ENCODE measurements at regions not wholly inside any gene's neighbourhood (a gene's known extent, or its start where the extent isn't known, plus 50 kb on each side); places are given as distances from the start of the nearest gene placed in this dataset.
A peak's percentile ranks its signal among the peaks of the same experiment; 100 is the strongest.
"Not testable (repeated sequence)": the region's sequence is repeated elsewhere in the genome, so short reads cannot be mapped to it uniquely, and the experiment has no call there.

DNA sequence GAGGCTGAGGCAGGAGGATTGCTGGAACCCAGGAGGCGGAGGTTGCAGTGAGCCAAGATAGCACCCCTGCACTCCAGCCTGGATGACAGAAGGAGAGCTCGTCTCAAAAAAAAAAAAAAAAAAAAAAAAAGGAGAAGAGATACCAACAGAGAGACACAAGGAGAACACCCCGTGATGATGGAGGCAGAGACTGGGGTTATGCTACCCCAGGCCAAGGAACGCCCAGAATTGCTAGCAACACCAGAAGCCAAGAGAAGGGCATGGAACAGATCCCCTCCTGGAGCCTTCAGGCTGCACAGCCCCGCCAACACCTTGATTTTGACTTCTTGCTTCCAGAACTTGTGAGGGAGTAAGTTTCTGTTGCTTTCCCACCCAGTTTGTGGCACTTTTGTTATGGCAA is 148.0 kb upstream of the FOXN3 start:
- no peak for DNase-seq

DNA sequence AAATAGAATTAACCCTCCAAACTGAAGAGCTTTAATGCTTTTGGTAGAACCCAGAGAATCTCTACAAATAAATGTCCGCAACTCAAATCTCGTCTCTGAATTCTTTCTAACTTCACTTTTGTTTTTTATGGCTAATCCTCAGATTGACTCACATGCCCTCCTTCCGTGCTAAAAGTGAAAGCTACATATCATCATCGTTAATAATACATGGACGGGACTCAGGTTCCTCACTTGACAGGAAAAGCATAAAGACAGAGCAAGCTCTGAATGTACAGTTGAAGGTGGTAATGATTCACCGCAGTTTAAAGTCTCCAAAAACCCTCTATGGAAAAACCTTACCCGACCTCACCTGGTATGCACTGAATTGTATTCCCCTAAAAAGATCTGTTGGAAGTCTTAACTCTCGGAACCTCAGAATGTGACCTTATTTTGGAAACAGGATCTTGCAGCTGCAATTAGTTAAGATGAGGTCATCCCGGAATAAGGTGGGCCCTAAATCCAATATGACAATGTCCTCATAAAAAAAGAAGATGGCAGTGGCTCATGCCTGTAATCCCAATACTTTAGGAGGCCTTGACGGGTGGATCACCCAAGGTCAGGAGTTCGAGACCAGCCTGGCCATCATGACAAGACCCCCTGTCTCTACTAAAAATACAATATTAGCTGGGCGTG is 147.4 kb upstream of the FOXN3 start:
- DNase-seq, result no peak

DNA sequence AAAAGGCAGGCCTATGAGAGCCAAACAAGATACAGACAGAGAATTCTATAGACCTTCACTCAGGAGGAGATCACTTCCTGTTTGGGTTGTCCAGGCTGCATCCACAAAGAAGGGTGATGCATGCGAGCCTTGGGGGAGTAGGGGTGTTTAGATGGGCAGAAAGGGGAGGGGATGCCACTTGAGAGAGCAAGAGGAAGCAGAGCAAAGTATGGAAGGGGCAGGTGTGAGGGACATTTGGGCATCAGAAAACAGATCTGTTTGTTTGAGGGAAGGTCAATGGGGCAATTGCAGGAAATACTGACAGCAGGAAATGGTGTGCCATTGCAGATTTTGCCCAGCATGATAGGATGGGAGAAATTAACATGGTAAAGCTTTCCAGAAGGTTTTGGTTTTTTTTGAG is 146.4 kb upstream of the FOXN3 start:
- no peak for DNase-seq

DNA sequence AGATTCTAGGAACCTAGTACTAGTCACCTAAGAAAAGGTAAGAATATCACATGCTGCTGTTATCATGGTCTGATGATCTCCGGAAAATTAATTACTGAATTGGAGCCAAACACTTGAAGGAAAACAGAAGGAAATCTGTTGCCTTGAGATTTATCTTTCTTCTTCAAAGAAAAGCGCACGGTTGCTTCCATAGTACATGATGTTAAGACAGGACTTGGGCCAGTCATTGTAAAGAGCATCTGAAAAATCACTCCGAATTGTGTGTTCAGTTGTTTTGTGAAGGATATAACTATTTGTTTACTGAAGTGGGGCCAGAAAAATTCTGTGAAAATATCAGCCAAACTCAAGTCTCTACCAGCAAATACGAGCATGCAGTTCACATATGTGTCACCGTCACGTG is 134.9 kb upstream of the FOXN3 start:
- DNase-seq, result no peak

DNA sequence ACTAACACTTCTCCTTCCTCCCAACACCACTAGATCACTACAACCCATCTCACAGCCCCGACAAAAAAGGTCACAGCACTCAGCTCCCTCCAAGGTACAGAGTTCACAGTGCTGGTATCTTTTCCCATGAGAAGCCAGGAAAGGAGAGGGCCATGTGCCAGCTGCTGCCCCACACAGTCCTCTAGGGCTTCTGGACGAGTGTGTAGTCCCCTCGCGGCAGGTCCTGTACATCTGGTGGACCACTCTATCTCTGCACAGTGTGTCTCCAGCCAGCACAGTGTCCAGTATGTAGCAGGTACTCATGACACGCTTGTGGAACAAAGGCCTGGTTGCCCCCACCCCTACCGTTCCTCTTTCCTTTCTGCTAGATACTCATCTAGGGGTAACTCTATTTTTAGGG is 134.4 kb upstream of the FOXN3 start:
- no peak for DNase-seq

DNA sequence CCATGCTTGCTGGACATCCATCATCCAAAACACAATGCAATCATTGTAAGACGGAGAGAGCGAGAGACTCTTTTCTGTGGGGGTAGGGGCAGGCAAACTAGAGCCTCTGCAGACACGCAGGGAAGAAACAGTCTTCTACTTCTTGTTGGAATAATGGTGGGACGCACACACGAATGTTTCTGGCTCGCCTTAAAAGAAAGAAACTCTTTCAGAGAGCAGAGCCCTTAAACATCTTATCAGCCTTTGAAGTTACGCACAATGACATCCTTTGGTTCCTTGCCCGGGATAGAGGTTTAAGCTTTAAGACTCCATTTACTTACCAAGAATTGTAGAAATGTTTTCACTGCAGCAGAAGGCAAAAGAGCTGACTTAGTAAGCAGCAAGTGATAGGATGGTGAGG is 133.8 kb upstream of the FOXN3 start:
- DNase-seq, result no peak

DNA sequence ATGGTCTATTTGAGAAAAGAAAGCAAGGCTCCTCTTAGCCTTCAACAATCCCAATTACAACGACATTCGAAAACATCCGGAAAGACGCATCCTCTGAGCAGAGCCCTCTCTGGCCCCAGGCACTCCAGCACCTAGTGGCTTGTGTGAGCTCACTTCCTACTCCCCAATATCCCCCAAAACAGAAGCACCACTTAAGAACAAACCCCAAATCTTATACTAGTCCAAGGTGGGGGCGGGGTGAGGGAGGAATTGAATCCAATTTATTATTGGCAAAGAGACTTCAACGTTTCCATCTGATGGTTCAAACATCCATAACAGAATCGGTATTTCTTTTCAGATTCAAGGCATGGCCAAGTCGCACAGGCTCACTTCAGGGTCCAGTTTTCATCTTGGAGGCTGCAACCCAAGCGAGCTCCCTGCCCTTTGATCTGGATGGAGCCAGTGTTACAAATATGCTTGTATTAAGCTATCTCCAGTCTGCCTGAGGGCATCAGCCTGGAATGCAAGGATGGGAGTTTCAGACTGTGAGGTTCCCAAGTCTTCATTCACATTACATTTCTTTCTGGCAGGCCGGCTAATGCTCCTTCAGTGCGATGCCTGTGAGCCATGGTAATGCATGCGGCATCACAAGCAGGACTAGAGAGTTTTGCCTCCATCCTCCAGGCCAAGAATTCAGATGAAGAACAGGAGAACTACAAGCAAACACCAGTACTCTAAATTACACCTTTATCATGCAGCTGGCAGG is 132.5 kb upstream of the FOXN3 start:
- DNase-seq, result no peak

DNA sequence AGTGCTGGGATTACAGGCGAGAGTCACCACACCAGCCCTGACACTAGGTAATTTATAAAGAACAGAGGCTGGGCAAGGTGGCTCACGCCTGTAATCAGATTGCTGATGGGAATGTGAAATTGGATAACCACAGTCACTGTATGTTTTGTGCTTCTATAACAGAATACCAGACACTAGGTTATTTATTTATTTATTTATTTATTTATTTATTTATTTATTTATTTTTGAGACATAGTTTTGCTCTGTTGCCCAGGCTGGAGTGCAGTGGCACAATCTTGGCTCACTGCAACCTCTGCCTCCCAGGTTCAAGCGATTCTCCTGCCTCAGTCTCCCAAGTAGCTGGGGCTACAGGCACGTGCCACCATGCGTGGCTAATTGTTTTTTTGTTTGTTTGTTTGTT is 130.0 kb upstream of the FOXN3 start:
- DNase-seq, result not testable (repeated sequence)

DNA sequence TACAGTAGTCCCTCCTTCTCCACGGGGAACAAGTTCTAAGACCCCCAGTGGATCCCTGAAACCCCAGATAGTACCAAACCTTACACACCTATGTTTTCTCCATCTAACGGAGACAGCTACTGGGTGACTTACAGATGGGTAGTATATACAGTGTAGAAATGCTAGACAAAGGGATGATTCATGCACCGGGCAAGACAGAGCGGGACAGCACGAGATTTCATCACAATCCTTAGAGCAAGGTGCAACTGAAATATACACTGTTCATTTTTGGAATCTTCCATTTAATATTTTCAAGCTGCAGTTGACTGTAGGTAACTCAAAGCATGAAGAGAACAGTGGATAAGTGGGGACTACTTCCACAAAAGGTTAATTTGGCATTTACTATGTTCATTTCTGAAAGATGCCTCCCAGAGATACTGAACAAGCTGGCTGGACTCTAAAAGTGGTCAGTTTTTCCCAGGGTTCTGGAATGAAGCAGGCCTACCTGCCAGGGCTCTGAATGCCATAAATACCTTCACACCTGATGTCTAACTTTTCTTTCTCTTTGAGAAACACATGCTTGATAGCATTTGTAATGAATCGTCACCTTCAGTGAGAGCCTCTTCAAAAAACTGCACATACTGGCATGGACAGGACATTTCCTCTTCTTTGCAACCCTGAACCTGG is 127.7 kb upstream of the FOXN3 start:
- no peak for DNase-seq

DNA sequence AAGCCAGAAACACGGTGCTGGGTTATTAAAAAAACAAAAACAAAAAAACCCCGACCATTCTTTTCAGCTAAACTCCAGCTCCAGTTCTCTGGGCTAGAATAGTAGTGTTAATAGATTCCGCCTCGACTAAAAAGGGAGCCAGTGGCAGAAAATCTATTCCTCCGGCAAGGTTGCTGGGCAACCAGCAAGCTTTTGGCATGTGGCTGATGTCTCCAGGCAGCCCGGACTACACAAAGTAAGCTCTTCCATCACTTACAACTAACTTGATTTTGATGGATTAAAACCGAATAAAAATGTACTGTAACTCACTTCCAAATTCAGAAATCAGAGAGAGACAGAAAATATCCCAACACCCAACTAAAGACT is 126.4 kb upstream of the FOXN3 start:
- DNase-seq, result peak in 1 of 2 experiments; percentile 30

DNA sequence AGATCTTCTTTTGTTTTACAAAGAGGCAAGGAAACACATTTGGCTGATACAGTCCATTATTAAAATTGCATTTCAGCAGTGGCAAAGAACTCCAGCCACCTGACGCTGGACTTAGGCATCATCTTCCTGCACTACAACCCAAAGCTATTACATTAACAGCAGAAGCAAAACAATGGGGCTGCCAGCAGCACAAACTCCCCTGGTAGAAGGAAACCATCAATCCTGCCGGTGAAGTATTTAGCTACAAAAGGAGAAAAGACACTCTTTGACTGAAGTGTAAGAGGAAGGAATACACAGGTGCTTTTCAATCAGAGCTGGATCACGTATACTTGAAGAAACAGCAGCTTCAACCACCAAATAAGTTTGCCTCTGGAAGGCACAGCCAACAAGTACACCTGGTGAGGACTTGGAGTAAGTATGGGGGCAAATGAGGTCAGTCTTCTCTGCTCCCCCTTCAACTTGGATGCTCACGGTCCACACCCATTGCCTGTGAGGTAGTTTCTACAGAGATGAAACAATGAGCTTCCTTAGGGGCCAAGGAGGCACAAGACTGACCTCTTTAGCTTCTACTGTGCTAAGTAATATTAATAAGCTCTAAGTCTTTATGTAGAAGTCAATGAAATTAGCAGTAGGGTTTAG is 125.9 kb upstream of the FOXN3 start:
- no peak for DNase-seq

DNA sequence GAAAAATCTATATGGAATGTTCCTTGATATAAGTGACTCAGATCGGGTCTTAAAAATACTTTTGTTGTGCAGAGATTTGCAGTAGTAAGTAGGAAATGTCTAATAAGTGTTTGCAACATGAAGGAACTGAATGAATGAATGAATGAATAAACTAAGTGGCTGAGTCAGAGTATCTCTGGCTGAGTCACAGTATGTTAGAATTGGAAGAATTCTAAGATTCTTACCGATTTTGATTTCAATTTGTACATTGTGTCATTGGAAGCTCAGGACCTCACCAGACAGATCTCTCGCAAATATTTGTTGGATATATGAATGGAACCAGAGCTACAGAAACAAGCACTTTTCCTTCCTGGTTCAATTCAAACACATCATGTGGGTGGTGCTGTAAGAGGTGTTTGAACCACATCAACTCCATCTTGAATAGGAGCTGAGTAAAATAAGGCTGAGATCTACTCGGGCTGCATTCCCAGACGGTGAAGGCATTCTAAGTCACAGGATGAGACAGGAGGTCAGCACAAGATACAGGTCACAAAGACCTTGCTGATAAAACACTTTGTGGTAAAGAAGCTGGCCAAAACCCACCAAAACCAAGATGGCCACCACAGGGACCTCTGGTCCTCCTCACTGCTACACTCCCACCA is 123.9 kb upstream of the FOXN3 start:
- DNase-seq, result no peak

DNA sequence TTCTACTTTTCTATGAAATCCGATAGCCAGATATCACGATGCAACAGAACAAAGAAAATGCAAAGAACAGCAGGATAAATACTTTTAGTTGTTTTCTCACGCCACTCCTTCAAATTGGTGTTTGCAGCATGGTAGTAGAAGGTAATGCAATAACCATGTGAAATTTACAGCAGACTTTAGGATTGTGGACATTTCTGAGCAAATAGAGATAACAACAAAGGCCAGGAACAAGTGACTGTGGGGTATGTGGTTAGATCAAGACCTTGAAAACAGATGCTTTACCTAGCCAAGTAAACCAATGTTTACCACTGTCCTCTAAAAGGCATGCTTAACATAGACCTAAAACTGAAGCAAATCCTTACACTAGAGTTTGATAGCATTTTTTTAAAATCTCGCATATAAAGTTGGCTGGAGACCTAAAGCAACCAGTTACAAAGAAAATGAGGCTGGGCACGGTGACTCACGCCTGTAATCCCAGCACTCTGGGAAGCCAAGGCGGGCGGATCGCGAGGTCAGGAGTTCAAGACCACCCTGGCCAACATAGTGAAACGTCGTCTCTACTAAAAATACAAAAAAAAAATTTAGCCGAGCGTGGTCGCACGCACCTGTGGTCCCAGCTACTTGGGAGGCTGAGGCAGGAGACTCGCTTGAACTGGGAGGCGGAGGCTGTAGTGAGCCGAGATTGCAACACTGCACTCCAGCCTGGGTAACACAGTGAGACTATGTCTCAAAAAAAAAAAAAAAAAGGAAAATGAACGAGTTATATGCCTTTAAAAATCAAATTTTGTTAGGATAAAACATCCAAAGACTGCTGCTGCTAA is 123.2 kb upstream of the FOXN3 start:
- DNase-seq, result no peak

DNA sequence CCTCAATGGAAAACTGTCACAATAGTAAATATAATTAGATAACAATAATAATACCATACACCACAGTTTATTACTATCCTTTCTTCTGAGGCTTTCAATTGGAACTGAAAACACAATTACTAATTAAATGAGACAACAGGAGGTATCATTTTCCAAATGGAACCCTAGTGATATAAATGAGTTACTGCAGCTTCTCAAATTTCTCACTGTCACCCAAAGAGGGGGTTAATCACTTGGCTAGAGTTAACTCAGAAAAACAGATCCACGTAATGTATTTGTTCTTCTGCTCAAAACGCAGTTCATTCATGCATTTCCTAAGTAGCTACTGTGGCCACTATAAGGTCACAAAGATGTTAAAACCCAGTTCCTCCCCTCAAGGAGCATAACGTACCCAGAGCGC is 120.9 kb upstream of the FOXN3 start:
- no peak for DNase-seq

DNA sequence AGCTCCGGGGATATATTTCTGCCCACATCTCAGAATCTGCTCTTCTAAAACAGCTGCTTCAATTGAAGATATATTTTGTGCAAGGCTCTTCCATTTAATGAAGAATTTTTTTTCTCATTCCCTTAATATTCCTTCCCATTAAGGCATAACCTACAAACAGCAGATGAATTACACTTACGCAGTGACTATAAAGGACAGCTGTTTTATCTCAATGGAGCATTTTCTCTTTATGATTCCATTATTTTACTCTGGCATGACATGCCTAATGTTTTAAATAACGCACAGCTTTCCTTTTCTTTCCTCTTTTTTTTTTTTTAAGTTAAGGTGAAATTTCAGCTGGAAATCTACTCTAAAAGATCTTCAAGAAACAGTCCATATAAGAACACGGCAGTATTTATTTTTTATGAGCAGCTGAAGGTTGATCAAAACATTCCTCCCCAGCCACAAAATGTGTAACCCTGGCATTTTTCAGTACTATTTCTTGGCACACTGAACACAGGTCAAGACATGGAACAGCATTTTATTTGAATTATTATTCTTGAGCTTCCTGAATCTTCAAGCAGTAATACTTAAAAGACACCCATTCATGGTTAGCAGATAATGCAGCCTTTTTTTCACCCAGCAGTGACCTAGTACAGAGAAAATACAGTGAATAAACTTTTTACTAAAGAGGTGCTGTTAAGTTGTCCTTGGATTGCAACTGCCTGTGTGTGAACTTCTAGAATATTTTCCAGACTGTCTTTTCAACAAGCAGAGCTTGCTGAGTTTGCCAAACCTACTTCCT is 118.1 kb upstream of the FOXN3 start:
- DNase-seq, result no peak

DNA sequence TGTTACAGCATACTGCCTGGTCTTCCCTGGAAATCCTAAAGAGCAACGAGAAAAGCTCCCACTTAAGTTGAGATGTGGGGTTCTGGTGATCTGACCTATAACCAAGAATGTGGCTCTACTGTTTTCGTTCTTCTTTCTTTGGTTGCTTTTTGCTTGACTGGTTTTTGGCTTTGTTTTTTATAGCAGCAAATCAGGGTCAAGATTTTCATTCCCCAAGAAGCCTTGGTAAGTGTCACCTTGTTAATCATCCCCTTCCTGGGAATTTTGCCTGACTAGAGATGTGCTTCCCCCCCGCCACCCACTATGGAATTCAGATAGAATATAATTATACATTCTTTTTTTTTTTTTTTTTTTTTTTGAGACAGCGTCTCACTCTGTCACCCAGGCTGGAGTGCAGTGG is 116.7 kb upstream of the FOXN3 start:
- no peak for DNase-seq

DNA sequence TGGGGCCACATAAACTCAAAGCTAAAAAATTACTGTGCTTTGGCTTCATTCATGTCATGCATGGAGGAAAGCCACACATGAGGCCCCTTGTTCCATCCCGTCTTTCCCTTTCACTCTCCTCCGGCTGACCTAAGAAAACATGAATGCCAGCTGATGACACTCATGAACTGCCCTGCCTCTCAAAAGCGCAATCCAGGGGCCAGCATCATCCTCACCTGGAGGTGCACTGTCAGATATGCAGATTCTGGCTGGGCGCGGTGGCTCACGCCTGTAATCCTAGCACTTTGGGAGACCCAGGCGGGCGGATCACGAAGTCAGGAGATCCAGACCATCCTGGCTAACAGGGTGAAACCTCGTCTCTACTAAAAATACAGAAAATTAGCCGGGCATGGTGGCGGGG is 116.1 kb upstream of the FOXN3 start:
- DNase-seq, result no peak

DNA sequence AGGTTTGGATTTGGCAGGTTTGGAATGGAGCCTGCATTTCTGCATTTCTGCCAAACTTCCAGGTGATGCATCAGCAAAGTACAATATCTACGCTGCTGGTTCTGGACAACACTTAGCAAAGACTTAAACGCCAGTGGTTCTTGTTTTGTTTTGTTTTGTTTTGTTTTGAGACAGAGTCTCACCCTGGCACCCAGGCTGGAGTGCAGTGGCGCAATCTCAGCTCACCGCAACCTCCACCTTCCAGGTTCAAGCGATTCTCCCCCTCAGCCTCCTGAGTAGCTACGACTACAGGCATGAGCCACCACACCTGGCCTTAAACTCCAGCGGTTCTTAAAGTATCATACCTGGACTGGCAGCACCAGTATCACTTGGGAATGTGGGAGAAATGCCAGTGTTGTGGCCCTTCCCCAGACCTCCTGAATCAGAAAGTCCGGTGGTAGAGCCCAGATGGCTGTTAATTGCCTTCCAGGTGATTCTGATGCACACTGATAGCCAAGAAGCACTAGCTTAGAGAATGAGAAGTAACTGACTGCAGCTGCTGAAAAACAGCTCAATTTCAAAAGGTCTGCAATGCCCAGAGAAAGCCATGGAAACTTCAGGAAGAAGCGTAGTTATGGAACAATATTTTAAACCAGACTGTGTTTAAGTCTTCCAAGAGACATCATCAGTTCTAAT is 114.8 kb upstream of the FOXN3 start:
- no peak for DNase-seq

DNA sequence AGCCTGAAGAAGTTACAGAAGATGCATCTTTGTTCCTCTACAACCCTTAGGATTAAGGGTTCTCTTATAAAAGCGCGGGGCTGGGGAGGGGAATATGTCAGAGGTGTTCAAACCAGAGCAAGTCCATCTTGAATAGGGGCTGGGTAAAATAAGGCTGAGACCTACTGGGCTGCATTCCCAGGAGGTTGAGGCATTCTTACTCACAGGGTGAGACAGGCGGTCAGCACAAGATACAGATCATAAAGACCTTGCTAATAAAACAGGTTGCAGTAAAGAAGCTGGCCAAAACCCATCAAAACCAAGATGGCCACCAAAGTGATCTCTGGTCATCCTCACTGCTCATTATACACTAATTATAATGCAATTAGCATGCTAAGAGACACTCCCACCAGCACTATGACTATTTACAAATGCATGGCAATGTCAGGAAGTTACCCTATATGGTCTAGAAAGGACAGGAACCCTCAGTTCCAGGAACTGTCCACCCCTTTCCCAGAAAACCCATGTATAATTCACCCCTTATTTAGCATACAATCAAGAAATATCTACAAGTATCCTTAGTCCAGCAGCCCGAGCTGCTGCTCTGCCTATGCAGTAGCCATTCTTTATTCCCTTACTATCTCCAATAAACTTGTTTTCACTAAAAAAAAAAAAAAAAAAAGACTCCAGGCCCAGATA is 108.1 kb upstream of the FOXN3 start:
- no peak for DNase-seq

DNA sequence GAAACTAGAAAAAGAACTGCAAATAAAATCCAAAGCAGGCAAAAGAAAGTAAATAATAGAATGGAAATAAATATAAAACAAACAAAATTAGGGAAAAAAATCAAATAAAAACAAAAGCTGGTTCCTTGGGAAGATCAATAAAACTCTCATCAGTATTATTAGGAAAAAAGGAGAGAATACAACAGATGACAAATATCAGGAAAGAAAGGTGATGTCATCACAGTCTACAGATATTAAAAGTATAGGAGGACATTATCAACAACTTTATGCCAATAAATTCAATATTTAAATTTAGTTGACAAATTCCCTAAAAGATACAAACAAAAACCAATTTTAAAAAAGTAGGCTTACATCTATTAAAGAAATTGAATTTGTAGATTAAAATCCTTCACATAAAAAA is 107.4 kb upstream of the FOXN3 start:
- no peak for DNase-seq

All from NCI-H446 (cell line).